HepG2 (cell line): ENCODE measurements at regions not wholly inside any gene's neighbourhood (a gene's known extent, or its start where the extent isn't known, plus 50 kb on each side); places are given as distances from the start of the nearest gene placed in this dataset.

Source experiments
- ATAC-seq: fragments of 200-7000 bp; cut with Tn5 transposase; 3 replicates; pipeline ENCODE4 v1.9.1; 2020; ENCODE audit warnings: mild to moderate bottlenecking, moderate library complexity
- BruUV-seq: library from RNA; stranded (reverse); fragments of 400-500 nt; replicated peaks from 2 replicates; lab custom pipeline; 2021; lab: Mats Ljungman, UMichigan
- CTCF ChIA-PET: fragments of 300-600 bp; formaldehyde crosslinking; extraction: SDS; loops from one replicate; lab custom pipeline; 2021; ENCODE audit warnings: low total read pairs, inconsistent platforms, low intra/inter-chr PET ratio; lab: Yijun Ruan, JAX
- POLR2A ChIA-PET: fragments of 350-600 bp; sonication (Branson Sonifier 250); formaldehyde crosslinking; loops from one replicate; lab custom pipeline; 2020; ENCODE audit warnings: antibody characterized with exemption, inconsistent platforms; lab: Yijun Ruan, JAX
- DNase-seq: peaks from one replicate; pipeline ENCODE4 v3.0.0-alpha.2; 2015; ENCODE audit warnings: low spot score
- FAIRE-seq: peaks from 3 replicates; lab custom pipeline; 2011; peaks lifted over from hg19 to GRCh38; lab: Jason Lieb, UNC
- H2AFZ ChIP-seq: one replicate; pipeline ENCODE4 v1.6.1; 2011; ENCODE audit warnings: low read length, inconsistent platforms
- H3K27ac ChIP-seq: fragments of 300-600 bp; 3 replicates; pipeline ENCODE4 v1.8.0; 2011; ENCODE audit warnings: mixed run types, mild to moderate bottlenecking, mixed read lengths, low read length, inconsistent platforms; ENCODE audit not compliant: insufficient read depth; ENCODE audit errors: extremely low read length
- H3K27me3 ChIP-seq, 2 experiments: fragments of 200-600 bp in 1 of 2; 2 replicates in 1 of 2; 3 replicates in 1 of 2; pipeline versions ENCODE4 v1.6.0 to v1.8.0; 2011; ENCODE audit warnings: low read length in 2 of 2, mild to moderate bottlenecking in 2 of 2, moderate library complexity in 2 of 2, inconsistent platforms in 1 of 2; ENCODE audit not compliant: insufficient read depth in 2 of 2, control insufficient read depth in 1 of 2
- H3K36me3 ChIP-seq, 2 experiments: fragments of 200-600 bp in 1 of 2; replicated peaks in 1 of 2; 2 replicates in 1 of 2; 3 replicates in 1 of 2; pipeline versions ENCODE4 v1.5.1 to v1.8.0; 2011; ENCODE audit warnings: low read length in 2 of 2, inconsistent platforms in 1 of 2; ENCODE audit not compliant: insufficient read depth in 2 of 2, control insufficient read depth in 1 of 2
- H3K4me1 ChIP-seq: 2 replicates; pipeline ENCODE4 v1.5.1; 2012; ENCODE audit warnings: low read length, inconsistent platforms; ENCODE audit not compliant: insufficient read depth
- H3K4me2 ChIP-seq: 2 replicates; pipeline ENCODE4 v1.6.0; 2011; ENCODE audit warnings: low read depth, low read length, inconsistent platforms
- H3K4me3 ChIP-seq, 3 experiments: fragments of 200-600 bp in 1 of 3; sonication (generic), shearing (Covaris generic) in 1 of 3; replicated peaks in 1 of 3; 2 replicates each; pipeline ENCODE4 v1.5.1; 2011 to 2016; ENCODE audit warnings: low read length in 3 of 3, inconsistent platforms in 2 of 3, low read depth in 2 of 3, mild to moderate bottlenecking in 2 of 3, control low read depth in 1 of 3, mixed read lengths in 1 of 3; ENCODE audit not compliant: insufficient read depth in 1 of 3
- H3K79me2 ChIP-seq: one replicate; pipeline ENCODE4 v1.6.1; 2011; ENCODE audit warnings: low read length, inconsistent platforms; ENCODE audit not compliant: insufficient read depth
- H3K9ac ChIP-seq: 2 replicates; pipeline ENCODE4 v1.6.0; 2011; ENCODE audit warnings: mild to moderate bottlenecking, low read depth, low read length, inconsistent platforms; ENCODE audit not compliant: insufficient read depth
- H3K9me3 ChIP-seq: 2 replicates; pipeline ENCODE4 v1.5.1; 2012; ENCODE audit warnings: mild to moderate bottlenecking, low read length
- H4K20me1 ChIP-seq: 2 replicates; pipeline ENCODE4 v1.6.0; 2011; ENCODE audit warnings: inconsistent platforms, mild to moderate bottlenecking, low read length, moderate library complexity; ENCODE audit not compliant: insufficient read depth
- RAD21 ChIP-seq: fragments of 450-650 bp; formaldehyde crosslinking; IDR thresholded peaks from 2 replicates; pipeline ENCODE4 v1.5.0; 2020; ENCODE audit warnings: mild to moderate bottlenecking
- SMC3 ChIP-seq: IDR thresholded peaks from 2 replicates; pipeline ENCODE4 v1.6.1; 2011; ENCODE audit warnings: low read length, improper control_type of control experiment
- STAG1 ChIP-seq: sonication (generic); formaldehyde crosslinking; IDR thresholded peaks from 2 replicates; pipeline ENCODE4 v1.4.0; 2020; ENCODE audit warnings: missing genetic modification reagents
- ZKSCAN1 ChIP-seq: fragments of 150-350 bp; IDR thresholded peaks from 2 replicates; pipeline ENCODE4 v1.6.1; 2014; ENCODE audit warnings: low read length
- ZNF768 ChIP-seq: sonication (generic); formaldehyde crosslinking; IDR thresholded peaks from 2 replicates; pipeline ENCODE4 v1.4.0; 2020; ENCODE audit warnings: missing genetic modification reagents
- ZSCAN20 ChIP-seq: sonication (generic); formaldehyde crosslinking; IDR thresholded peaks from 2 replicates; pipeline ENCODE4 v1.4.0; 2020; ENCODE audit warnings: missing genetic modification reagents, mild to moderate bottlenecking, borderline replicate concordance
- ZSCAN22 ChIP-seq: sonication (generic); formaldehyde crosslinking; IDR thresholded peaks from 2 replicates; pipeline ENCODE4 v1.4.0; 2020; ENCODE audit warnings: mild to moderate bottlenecking, missing genetic modification reagents
- WGBS: methylation state at CpG from one replicate; pipeline ENCODE4 v1.1.6; 2017; ENCODE audit warnings: low lambda C conversion rate; 5-methylcytosine and 5-hydroxymethylcytosine counted together
- in situ Hi-C: cut with HindIII; loops from 2 replicates; pipeline ENCODE4 v1.10.0; 2017; ENCODE audit warnings: low pct_unique_long_range_greater_than_20kb; ENCODE audit not compliant: extremely low pct_ligation_motif_present
- intact Hi-C: fragments of 100-400 bp; cut with micrococcal nuclease; formaldehyde crosslinking; loops from one replicate; pipeline ENCODE4 v1.10.0; 2022; ENCODE audit not compliant: unreplicated experiment
- TF ChIP-seq, protein P1 (sequence below): sonication (generic); formaldehyde crosslinking; IDR thresholded peaks from 2 replicates; pipeline ENCODE4 v1.5.0; 2020; ENCODE audit warnings: mild to moderate bottlenecking, missing genetic modification reagents, moderate library complexity

DNA sequence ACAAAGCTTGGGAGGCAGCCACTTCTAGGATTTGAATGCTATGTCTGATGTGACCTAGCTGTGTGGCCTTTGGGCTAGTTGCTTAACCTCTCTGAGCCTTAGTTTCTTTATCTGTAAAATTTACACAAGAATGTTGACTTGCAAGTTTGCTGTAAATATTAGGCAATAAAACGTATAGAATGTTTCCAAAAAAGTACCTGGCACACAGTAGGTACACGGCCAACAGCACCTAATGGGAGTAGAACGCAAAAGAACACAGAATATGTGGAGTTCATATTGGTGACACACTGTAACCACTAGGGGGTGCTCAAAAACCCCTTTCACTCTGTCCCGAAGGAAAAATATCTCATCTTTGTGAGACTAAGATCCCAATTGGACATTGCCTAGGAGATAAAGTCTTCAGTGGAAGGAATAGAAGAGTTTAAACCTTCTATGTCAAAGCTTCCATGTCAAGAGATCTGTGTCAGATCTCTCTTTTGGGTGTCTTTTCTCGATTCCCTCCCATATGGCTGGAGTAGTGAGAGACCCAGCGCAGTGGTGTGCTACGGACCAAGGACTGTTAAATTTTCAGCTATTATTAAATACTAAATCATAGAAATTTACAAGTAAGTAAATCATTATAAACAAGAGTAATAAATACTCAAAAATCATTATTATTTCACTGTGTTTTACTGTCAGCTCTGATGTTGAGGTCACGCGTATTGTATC lies 145.4 kb upstream of the RAD23B start:
- Histone ChIP-seq H3K27ac (no peak overlapping the region), H3K4me1 (no peaks in the 10 kb centered on the region), H3K36me3 (no peaks in the 10 kb centered on the region), H2AFZ (no peak overlapping the region), H3K9me3 (no peaks in the 10 kb centered on the region), H3K4me2 (no peak overlapping the region), H4K20me1 (no peaks in the 10 kb centered on the region), H3K4me3 (no peak overlapping the region), H3K9ac (no peak overlapping the region), H3K79me2 (no peaks in the 10 kb centered on the region), H3K27me3 (peaks cover 2 to 3% of the 10 kb centered on the region in 2 experiments; a peak in 2 of 5 replicates)
- in situ Hi-C loops (no loop called here), intact Hi-C loops (loop anchor here (1.0 to 2.0 kb wide), 2 partner anchors 35 to 203 kb away; no protein-coding TSS in a partner anchor)
- ATAC-seq: peak; percentile 69
- TF ChIP-seq ZSCAN20 (CRISPR knock-in tag) (no peak), STAG1 (CRISPR knock-in tag) (peak; percentile 73), ZNF768 (peak; percentile 83; the same call in 1 of the 2 replicates), SMC3 (peak; percentile 46), RAD21 (peak; percentile 48; the same call in 1 of the 2 replicates), ZSCAN22 (CRISPR knock-in tag) (no peak), ZKSCAN1 (peak; percentile 98)
- TF ChIP-seq, protein P1, sequence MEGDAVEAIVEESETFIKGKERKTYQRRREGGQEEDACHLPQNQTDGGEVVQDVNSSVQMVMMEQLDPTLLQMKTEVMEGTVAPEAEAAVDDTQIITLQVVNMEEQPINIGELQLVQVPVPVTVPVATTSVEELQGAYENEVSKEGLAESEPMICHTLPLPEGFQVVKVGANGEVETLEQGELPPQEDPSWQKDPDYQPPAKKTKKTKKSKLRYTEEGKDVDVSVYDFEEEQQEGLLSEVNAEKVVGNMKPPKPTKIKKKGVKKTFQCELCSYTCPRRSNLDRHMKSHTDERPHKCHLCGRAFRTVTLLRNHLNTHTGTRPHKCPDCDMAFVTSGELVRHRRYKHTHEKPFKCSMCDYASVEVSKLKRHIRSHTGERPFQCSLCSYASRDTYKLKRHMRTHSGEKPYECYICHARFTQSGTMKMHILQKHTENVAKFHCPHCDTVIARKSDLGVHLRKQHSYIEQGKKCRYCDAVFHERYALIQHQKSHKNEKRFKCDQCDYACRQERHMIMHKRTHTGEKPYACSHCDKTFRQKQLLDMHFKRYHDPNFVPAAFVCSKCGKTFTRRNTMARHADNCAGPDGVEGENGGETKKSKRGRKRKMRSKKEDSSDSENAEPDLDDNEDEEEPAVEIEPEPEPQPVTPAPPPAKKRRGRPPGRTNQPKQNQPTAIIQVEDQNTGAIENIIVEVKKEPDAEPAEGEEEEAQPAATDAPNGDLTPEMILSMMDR: peak; percentile 74
- WGBS: 54% methylated on average over 9 of the region's 9 CpGs
- no TSS peak for BruUV-seq
- POLR2A ChIA-PET: no interaction called here
- CTCF ChIA-PET: interaction anchor here (0.9 to 1.8 kb wide), 4 partner anchors 35 to 350 kb away, joined by 3 to 12 read pairs (median 5); no protein-coding TSS in a partner anchor
- FAIRE-seq: peak; percentile 40
- DNase-seq: peak; percentile 21
